ENCODE measurements at regions not wholly inside any gene's neighbourhood (a gene's known extent, or its start where the extent isn't known, plus 50 kb on each side); places are given as distances from the start of the nearest gene placed in this dataset.

GRCh38 chrX:42680666-42681065 lies 97.3 kb downstream of the PPP1R2C start:
- DNase-seq (peak in 1 of 5 donors; percentile 6), ATAC-seq (peak in 1 of 4 donors; percentile 31)
- TF ChIP-seq POLR2A (IDR thresholded peaks at IDR 0.05): no peak
- TF ChIP-seq, protein P1, sequence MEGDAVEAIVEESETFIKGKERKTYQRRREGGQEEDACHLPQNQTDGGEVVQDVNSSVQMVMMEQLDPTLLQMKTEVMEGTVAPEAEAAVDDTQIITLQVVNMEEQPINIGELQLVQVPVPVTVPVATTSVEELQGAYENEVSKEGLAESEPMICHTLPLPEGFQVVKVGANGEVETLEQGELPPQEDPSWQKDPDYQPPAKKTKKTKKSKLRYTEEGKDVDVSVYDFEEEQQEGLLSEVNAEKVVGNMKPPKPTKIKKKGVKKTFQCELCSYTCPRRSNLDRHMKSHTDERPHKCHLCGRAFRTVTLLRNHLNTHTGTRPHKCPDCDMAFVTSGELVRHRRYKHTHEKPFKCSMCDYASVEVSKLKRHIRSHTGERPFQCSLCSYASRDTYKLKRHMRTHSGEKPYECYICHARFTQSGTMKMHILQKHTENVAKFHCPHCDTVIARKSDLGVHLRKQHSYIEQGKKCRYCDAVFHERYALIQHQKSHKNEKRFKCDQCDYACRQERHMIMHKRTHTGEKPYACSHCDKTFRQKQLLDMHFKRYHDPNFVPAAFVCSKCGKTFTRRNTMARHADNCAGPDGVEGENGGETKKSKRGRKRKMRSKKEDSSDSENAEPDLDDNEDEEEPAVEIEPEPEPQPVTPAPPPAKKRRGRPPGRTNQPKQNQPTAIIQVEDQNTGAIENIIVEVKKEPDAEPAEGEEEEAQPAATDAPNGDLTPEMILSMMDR (IDR thresholded peaks at IDR 0.05): no peak
- H3K4me1 ChIP-seq: no peaks in the 10 kb centered on the region
- H3K27ac ChIP-seq: no peak overlapping the region
- whole genome bisulfite sequencing, 4 donors: 35 to 64% (median 47%) methylated on average over 2 of the region's 2 CpGs
- peaks cover 0 to 9% (median 0%) of the 10 kb centered on the region in 9 donors for H3K27me3 ChIP-seq
- H3K36me3 ChIP-seq: no peaks in the 10 kb centered on the region
- intact Hi-C loops (cut with DNase I): loop anchor here in 1 of 10 donors (10.0 kb wide), 1 partner anchor 896 kb away; no protein-coding TSS in a partner anchor
- H3K4me3 ChIP-seq: no peak overlapping the region
- H3K9me3 ChIP-seq: no peaks in the 10 kb centered on the region

GRCh38 chrX:42678133-42678532 lies 99.8 kb downstream of the PPP1R2C start:
- ATAC-seq (no peak), DNase-seq (peak in 1 of 5 donors; percentile 26)
- peaks cover 0 to 7% (median 0%) of the 10 kb centered on the region in 9 donors for H3K27me3 ChIP-seq
- H3K4me1 ChIP-seq: no peaks in the 10 kb centered on the region
- no peaks in the 10 kb centered on the region for H3K9me3 ChIP-seq
- no peak overlapping the region for H3K4me3 ChIP-seq
- 50 to 60% (median 54%) methylated on average over 6 of the region's 6 CpGs for WGBS, 4 donors
- H3K36me3 ChIP-seq: no peaks in the 10 kb centered on the region
- TF ChIP-seq POLR2A (IDR thresholded peaks at IDR 0.05): no peak
- TF ChIP-seq, protein P1 (IDR thresholded peaks at IDR 0.05): peak in 3 of 12 donors; percentile 12 to 21 (median 18)
- H3K27ac ChIP-seq: no peak overlapping the region
- intact Hi-C loops (cut with DNase I): no loop called here

DNA sequence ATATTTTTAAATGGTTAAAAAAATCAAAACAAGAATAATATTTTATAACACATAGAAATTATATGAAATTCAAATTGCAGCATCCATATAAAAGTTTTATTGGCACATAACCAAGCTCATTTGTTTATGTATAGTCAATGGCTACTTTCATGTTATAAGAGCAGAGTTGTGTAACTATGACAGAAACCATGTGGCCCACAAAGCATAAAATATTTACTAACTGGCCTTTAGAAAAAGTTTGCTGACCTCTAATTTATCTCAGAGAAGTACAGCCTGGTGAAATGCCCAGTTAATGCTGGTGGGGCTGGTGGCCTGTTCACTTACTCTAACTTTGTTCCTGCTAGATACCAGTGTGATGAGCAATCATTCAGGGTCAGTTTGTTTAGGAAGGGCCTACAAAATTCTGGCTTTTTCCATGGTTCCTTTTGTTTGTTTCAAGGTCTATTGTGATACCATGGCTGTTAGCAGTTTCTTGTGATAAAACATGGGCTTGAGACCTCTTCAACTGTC lies 104.6 kb downstream of the PPP1R2C start:
- no peak overlapping the region for H3K4me3 ChIP-seq
- no peaks in the 10 kb centered on the region for H3K4me1 ChIP-seq
- H3K36me3 ChIP-seq: no peaks in the 10 kb centered on the region
- TF ChIP-seq, protein P1 (IDR thresholded peaks at IDR 0.05): no peak
- no peak for TF ChIP-seq POLR2A (IDR thresholded peaks at IDR 0.05)
- no peak overlapping the region for H3K27ac ChIP-seq
- ATAC-seq: no peak
- peaks cover 0 to 8% (median 0%) of the 10 kb centered on the region in 12 donors for H3K9me3 ChIP-seq
- no peak for DNase-seq
- H3K27me3 ChIP-seq: no peaks in the 10 kb centered on the region
- intact Hi-C loops (cut with DNase I): no loop called here

GRCh38 chrX:42664680-42665079 lies 113.3 kb downstream of the PPP1R2C start:
- Histone ChIP-seq H3K4me3 (no peak overlapping the region), H3K4me1 (no peaks in the 10 kb centered on the region), H3K36me3 (no peaks in the 10 kb centered on the region), H3K9me3 (peaks cover 0 to 3% (median 0%) of the 10 kb centered on the region in 12 donors), H3K27me3 (peaks cover 0 to 3% (median 0%) of the 10 kb centered on the region in 9 donors), H3K27ac (no peak overlapping the region)
- intact Hi-C loops (cut with DNase I): no loop called here
- ATAC-seq: no peak
- 35 to 53% (median 49%) methylated on average over 3 of the region's 3 CpGs for WGBS, 4 donors
- no peak for DNase-seq
- TF ChIP-seq, protein P1 (IDR thresholded peaks at IDR 0.05): no peak
- no peak for TF ChIP-seq POLR2A (IDR thresholded peaks at IDR 0.05)

Data from heart left ventricle (tissue), 16 donors.